GM23338 (cell line): ENCODE measurements at regions not wholly inside any gene's neighbourhood (a gene's known extent, or its start where the extent isn't known, plus 50 kb on each side); places are given as distances from the start of the nearest gene placed in this dataset.

Experiments
- CTCF ChIP-seq, 2 experiments: fragments of 200-600 bp in 1 of 2; sonication (generic) in 1 of 2; conservative IDR thresholded peaks; 2 replicates each; pipeline versions ENCODE4 v1.5.1 to v1.6.1; 2016 to 2017; ENCODE audit warnings: antibody characterized with exemption in 2 of 2, low read depth in 2 of 2, mild to moderate bottlenecking in 2 of 2, moderate library complexity in 1 of 2
- ETS1 ChIP-seq: IDR thresholded peaks from 2 replicates; pipeline ENCODE4 v1.6.1; 2016; ENCODE audit warnings: antibody characterized with exemption
- EZH2 ChIP-seq: fragments of 200-600 bp; sonication (generic); IDR thresholded peaks from one replicate; pipeline ENCODE4 v1.8.0; 2017; ENCODE audit warnings: antibody characterized with exemption, mild to moderate bottlenecking, low read depth; ENCODE audit not compliant: unreplicated experiment
- EZH2phosphoT487 ChIP-seq: fragments of 200-600 bp; sonication (generic); IDR thresholded peaks from one replicate; pipeline ENCODE4 v1.8.1; 2018; ENCODE audit warnings: antibody characterized with exemption; ENCODE audit not compliant: unreplicated experiment
- POLR2AphosphoS5 ChIP-seq: IDR thresholded peaks from 2 replicates; pipeline ENCODE4 v1.6.1; 2016; ENCODE audit warnings: antibody characterized with exemption, low read depth
- REST ChIP-seq: IDR thresholded peaks from one replicate; pipeline ENCODE4 v1.6.1; 2018; ENCODE audit warnings: antibody characterized with exemption; ENCODE audit not compliant: unreplicated experiment
- STAT1 ChIP-seq: IDR thresholded peaks from one replicate; pipeline ENCODE4 v1.6.1; 2016; ENCODE audit warnings: antibody characterized with exemption; ENCODE audit not compliant: unreplicated experiment
- ZNF331 ChIP-seq: fragments of 250-450 bp; sonication (Bioruptor Pico); IDR thresholded peaks from 2 replicates; pipeline ENCODE4 v1.5.0; 2020; ENCODE audit warnings: low read depth, mild to moderate bottlenecking, moderate library complexity

GRCh38 chr11:23749762-23750430 lies 747.0 kb upstream of the LUZP2 start:
- TF ChIP-seq POLR2AphosphoS5 (no peak), CTCF (conservative IDR thresholded peaks at IDR 0.05; ENCODE audit: low read depth in 2 of 2) (no peak), EZH2 (no peak), REST (no peak), ETS1 (no peak), STAT1 (no peak), ZNF331 (CRISPR knock-in tag) (no peak), EZH2phosphoT487 (no peak)
